ENCODE measurements at regions not wholly inside any gene's neighbourhood (a gene's known extent, or its start where the extent isn't known, plus 50 kb on each side); places are given as distances from the start of the nearest gene placed in this dataset.

- TF ChIP-seq CTCF (IDR thresholded peaks at IDR 0.05 in 4 of 5, conservative IDR thresholded peaks at IDR 0.05 in 1 of 5) (no peak), POLR2A (IDR thresholded peaks at IDR 0.05) (no peak)
Measured at GRCh38 chr11:33559567-33559966, 141.1 kb downstream of the C11orf91 start.

Measured in gastrocnemius medialis (tissue), 4 donors.